IMR-90 (cell line): ENCODE measurements at regions not wholly inside any gene's neighbourhood (a gene's known extent, or its start where the extent isn't known, plus 50 kb on each side); places are given as distances from the start of the nearest gene placed in this dataset.

Source experiments
- MAFK ChIP-seq: IDR thresholded peaks from 2 replicates; pipeline ENCODE4 v1.6.1; 2012; ENCODE audit warnings: low read depth, low read length, improper control_type of control experiment
- MXI1 ChIP-seq: IDR thresholded peaks from 2 replicates; pipeline ENCODE4 v1.6.1; 2012; ENCODE audit warnings: low read depth, mild to moderate bottlenecking, low read length, moderate library complexity, borderline replicate concordance
- POLR2A ChIP-seq: IDR thresholded peaks from 2 replicates; pipeline ENCODE4 v1.6.1; 2012; ENCODE audit warnings: mild to moderate bottlenecking, low read depth, low read length
- RAD21 ChIP-seq: IDR thresholded peaks from 2 replicates; pipeline ENCODE4 v1.6.1; 2012; ENCODE audit warnings: low read length, improper control_type of control experiment
- RCOR1 ChIP-seq: IDR thresholded peaks from 2 replicates; pipeline ENCODE4 v1.6.1; 2012; ENCODE audit warnings: mild to moderate bottlenecking, low read length, improper control_type of control experiment; ENCODE audit not compliant: insufficient replicate concordance
- SMC3 ChIP-seq: fragments of 150-350 bp; IDR thresholded peaks from 2 replicates; pipeline ENCODE4 v1.6.1; 2016; ENCODE audit warnings: low read depth, mild to moderate bottlenecking, antibody characterized with exemption, low read length, moderate library complexity
- TF ChIP-seq, protein P1 (sequence below): conservative IDR thresholded peaks from 2 replicates; pipeline ENCODE4 v1.5.1; 2012; ENCODE audit warnings: mild to moderate bottlenecking, low read depth, low read length, improper control_type of control experiment
- TF ChIP-seq, protein P2 (sequence below): fragments of 150-350 bp; IDR thresholded peaks from 2 replicates; pipeline ENCODE4 v1.6.1; 2016; ENCODE audit warnings: low read depth, mild to moderate bottlenecking, low read length, moderate library complexity, borderline replicate concordance
- TF ChIP-seq, protein P3 (sequence below): fragments of 150-350 bp; IDR thresholded peaks from 2 replicates; pipeline ENCODE4 v1.6.1; 2017; ENCODE audit warnings: mild to moderate bottlenecking, antibody characterized with exemption, low read length, low read depth

DNA sequence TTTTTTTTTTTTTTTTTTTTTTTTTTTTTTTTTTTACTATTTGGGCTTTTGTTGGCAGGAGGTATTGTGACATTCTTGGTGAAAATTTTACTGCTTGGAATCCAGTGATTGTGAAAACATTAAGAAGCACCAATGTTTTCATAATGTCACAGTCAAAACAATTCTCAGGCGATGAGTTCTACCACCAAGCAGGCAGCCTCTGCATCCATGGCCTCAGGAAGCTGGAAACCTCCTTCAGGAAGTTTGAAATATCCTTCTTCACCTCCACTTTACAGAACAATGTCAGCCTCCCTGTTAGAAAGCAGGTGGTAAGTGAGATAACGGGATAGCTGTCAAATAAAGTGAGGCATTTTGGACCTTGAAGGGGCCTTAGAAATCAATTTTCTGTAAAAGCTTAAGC is 98.3 kb downstream of the MEX3B start:
- TF ChIP-seq, protein P1, sequence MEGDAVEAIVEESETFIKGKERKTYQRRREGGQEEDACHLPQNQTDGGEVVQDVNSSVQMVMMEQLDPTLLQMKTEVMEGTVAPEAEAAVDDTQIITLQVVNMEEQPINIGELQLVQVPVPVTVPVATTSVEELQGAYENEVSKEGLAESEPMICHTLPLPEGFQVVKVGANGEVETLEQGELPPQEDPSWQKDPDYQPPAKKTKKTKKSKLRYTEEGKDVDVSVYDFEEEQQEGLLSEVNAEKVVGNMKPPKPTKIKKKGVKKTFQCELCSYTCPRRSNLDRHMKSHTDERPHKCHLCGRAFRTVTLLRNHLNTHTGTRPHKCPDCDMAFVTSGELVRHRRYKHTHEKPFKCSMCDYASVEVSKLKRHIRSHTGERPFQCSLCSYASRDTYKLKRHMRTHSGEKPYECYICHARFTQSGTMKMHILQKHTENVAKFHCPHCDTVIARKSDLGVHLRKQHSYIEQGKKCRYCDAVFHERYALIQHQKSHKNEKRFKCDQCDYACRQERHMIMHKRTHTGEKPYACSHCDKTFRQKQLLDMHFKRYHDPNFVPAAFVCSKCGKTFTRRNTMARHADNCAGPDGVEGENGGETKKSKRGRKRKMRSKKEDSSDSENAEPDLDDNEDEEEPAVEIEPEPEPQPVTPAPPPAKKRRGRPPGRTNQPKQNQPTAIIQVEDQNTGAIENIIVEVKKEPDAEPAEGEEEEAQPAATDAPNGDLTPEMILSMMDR: no peak
- TF ChIP-seq, protein P2, sequence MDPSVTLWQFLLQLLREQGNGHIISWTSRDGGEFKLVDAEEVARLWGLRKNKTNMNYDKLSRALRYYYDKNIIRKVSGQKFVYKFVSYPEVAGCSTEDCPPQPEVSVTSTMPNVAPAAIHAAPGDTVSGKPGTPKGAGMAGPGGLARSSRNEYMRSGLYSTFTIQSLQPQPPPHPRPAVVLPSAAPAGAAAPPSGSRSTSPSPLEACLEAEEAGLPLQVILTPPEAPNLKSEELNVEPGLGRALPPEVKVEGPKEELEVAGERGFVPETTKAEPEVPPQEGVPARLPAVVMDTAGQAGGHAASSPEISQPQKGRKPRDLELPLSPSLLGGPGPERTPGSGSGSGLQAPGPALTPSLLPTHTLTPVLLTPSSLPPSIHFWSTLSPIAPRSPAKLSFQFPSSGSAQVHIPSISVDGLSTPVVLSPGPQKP: no peak
- no peak for TF ChIP-seq RAD21
- no peak for TF ChIP-seq SMC3
- TF ChIP-seq POLR2A: no peak
- TF ChIP-seq, protein P3, sequence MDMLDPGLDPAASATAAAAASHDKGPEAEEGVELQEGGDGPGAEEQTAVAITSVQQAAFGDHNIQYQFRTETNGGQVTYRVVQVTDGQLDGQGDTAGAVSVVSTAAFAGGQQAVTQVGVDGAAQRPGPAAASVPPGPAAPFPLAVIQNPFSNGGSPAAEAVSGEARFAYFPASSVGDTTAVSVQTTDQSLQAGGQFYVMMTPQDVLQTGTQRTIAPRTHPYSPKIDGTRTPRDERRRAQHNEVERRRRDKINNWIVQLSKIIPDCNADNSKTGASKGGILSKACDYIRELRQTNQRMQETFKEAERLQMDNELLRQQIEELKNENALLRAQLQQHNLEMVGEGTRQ: no peak
- TF ChIP-seq MAFK: no peak
- TF ChIP-seq MXI1: no peak
- TF ChIP-seq RCOR1: no peak
